GM12873 (cell line): ENCODE measurements at regions not wholly inside any gene's neighbourhood (a gene's known extent, or its start where the extent isn't known, plus 50 kb on each side); places are given as distances from the start of the nearest gene placed in this dataset.

Experiments
- CTCF ChIP-seq: IDR thresholded peaks from 2 replicates; pipeline ENCODE4 v1.5.1; 2012; ENCODE audit warnings: low read depth, mild to moderate bottlenecking, moderate library complexity, low read length, control low read depth; ENCODE audit not compliant: insufficient read depth; ENCODE audit errors: missing control alignments

DNA sequence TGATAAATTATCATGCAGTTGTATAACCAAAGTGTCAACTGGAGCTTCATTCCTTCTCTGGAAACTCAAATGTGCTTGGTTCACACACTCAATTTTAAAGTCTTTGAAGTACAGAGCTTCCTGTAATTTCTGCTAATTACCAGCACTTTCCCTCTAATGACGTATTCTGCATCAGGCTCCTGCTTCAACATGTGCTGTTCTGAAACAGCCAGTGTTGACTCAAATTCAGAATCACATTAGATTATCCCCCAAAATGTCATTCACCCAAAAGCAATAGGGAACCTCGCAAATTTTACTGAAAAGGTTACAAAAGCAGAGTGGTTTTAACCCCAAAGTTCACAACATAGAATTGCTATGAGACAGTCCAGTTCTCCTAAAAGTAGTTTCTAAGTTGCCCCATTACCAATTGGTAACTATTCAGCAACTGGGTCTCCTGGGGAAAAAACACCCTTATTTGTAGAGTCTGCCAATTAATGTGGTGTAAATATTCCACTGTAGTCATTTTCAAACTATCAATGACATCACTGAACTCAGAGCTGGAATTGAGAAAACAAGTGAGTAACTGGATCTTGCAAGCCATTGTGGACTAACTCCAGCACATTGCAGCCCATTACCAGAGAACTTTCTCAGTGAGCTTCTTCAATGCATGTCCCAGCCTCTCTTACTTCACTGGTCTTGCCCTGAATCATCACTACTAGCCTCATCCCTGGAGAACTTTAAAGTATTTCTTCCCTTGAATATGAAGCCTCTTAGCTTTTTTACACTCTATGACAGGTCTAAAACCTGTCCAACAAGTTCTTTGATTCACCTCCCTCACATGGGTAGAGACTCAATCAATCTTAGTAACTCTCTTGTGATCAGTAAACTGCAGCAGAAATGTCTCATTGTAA, 955.4 kb downstream of the EFNB2 start:
- TF ChIP-seq CTCF = no peak

DNA sequence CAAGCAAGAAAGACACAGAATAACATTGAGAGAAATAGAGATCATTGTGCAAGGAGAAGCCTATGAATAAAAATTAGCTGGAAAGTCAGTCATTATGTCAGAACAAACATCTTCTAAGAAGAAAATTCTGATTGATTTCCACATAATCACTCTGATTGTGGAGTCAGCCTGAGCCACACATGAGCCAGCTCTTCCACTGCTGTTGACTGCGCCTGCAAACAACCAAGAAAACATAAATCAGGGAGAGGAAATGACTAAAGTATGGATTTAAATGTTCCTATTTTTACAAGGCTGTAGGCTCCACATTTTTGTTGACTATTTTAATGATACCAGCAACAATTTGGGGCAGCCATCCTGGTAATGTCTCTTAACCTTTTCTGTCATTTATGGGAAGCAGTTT, 962.3 kb downstream of the EFNB2 start:
- no peak for TF ChIP-seq CTCF

GRCh38 chr13:105572401-105572800, 963.1 kb downstream of the EFNB2 start:
- no peak for TF ChIP-seq CTCF

GRCh38 chr13:105569816-105570215, 965.6 kb downstream of the EFNB2 start:
- TF ChIP-seq CTCF = no peak

GRCh38 chr13:105567951-105568525, 967.4 kb downstream of the EFNB2 start:
- no peak for TF ChIP-seq CTCF

DNA sequence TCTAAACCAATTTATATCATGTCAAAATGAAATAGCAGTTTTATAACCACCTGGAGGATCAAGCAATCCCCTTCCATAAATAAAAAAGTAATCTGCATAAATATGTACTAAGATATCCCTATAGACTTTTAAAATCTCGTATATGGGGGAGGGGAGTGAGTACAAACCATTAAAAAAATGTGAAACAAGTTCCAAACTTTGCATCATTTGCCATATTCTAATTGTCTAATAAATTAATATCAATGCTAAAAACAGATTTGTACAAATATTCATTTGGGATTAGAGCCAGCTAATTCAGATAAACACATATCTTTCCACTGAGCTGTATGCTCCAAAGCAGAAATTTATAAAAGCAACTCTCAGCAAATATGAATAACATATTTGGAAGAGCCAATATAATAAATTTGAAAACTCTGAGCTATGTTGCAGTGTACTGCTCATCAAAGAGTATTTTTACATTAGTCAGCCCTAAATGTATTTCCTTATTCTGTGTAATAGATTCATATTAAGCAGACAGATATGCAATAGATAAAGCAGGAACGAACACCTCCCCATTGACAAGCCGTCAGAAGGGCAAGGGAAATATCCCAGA, 970.2 kb downstream of the EFNB2 start:
- no peak for TF ChIP-seq CTCF

DNA sequence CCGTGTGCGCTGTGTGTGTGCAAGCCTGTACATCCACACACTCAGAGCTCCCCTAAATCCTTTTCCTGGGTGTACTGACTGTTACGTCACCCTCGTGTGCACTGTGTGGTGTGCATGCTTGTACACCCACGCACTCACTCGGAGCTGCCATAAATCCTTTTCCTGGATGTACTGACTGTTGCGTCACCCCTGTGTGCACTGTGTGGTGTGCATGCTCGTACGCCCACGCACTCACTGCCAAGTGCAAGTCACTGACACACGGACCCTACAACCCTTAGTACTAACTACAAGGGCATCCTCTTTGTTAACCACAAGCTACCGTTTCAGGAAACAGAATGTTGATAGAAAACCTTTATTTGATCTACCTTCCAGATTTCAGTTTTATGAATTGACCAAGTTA, 983.4 kb downstream of the EFNB2 start:
- TF ChIP-seq CTCF = no peak
